HG03159 (cell line): ENCODE measurements at regions not wholly inside any gene's neighbourhood (a gene's known extent, or its start where the extent isn't known, plus 50 kb on each side); places are given as distances from the start of the nearest gene placed in this dataset.
"Not testable (repeated sequence)": the region's sequence is repeated elsewhere in the genome, so short reads cannot be mapped to it uniquely, and the experiment has no call there.

ENCODE experiments used
- ATAC-seq: cut with Tn5 transposase; IDR thresholded peaks from one replicate; pipeline ENCODE4 v1.9.1; 2021; ENCODE audit warnings: mild to moderate bottlenecking, moderate library complexity; ENCODE audit not compliant: unreplicated experiment

- ATAC-seq = no peak
Observed at GRCh38 chr12:116360579-116361413, 83.3 kb upstream of the MED13L start.

DNA sequence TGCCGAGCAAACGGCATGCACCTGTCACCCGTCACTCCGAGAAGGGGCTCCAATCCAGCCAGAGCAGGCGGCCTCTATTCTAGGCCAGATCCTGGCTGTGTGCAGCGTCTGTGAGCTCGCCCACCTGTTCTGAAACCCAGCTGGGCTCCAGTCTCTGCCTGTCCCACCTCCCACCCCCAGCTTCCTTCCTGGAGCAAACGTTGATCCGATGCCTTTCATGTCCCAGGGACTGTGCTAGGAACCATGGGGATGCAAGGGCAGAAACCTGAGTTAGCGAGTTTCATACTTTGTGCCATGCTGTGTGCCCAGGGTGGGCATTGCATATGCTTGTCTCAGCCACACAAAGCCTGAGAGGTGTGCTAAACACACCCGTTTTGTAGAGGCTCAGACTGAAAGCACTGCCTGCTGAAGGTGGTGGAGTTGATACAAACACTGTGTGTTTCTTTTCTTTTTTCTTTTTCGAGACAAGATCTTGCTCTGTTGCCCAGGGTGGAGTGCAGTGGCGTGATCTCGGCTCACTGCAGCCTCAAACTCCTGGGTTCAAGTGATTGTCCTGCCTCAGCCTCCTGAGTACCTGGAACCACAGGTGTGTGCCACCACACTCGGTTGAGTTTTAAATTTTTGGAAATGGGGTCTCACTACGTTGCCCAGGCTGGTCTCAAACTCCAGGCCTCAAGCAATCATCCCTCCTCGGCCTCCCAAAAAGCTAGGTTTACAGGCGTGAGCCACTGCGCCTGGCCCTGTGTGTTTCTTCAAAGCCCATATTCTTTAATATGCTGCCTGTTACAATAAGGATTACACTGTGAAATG, 84.1 kb upstream of the MED13L start:
- ATAC-seq = no peak

DNA sequence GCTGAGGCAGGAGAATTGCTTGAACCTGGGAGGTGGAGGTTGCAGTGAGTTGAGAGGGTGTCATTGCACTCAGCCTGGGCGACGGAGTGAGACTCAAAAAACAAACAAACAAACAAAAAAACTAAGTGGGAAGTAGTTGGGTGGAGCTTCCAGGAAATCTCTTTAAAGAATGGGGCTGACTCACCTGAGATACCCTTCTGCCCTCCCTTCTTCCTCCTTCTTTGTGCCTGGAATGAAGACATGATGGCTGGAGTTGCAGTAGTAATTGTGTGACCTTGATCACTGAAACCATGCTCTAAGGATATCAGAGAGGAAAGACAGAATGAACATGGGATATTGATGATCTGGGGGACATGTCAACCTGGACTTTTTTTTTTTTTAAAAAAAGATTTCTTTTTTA, 87.6 kb upstream of the MED13L start:
- no peak for ATAC-seq

GRCh38 chr12:116365606-116366455, 88.3 kb upstream of the MED13L start:
- no peak for ATAC-seq

DNA sequence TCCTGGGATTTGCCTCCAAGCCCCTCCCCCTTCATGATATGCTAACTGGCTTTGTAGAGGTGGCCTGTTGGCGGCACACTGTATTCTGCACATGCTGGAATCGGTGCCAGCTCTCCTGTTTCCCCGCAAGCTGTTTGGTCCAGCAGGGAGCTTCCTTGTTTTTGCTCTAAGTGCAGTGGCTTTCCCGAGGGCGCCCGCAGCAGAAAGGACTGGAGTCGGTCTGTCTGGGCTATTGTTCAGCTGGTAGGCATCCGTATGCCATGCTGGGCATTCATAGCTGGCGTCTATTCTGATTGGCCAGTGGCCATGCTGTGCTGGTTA, 88.9 kb upstream of the MED13L start:
- ATAC-seq = no peak

DNA sequence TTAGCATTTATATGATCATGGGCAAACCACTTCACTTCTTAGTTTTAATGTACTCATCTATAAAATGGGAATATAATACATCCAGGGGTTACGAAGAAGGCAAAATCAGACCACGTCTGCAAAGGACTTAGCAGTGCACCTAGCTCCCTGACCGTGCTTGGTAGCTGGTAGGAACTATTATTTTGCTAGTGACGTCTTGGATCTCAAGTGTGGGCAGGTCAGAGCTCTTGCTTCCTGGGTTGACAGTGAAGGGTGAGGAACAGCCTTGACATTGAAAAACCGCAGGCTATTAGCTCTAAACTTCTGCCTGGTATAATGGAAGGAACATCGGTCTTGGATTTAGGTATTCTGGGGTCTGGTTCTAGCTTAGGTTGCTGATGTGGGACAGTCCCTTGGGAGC, 89.3 kb upstream of the MED13L start:
- no peak for ATAC-seq

- ATAC-seq = no peak
Observed at GRCh38 chr12:116368196-116369194, 91.0 kb upstream of the MED13L start.

DNA sequence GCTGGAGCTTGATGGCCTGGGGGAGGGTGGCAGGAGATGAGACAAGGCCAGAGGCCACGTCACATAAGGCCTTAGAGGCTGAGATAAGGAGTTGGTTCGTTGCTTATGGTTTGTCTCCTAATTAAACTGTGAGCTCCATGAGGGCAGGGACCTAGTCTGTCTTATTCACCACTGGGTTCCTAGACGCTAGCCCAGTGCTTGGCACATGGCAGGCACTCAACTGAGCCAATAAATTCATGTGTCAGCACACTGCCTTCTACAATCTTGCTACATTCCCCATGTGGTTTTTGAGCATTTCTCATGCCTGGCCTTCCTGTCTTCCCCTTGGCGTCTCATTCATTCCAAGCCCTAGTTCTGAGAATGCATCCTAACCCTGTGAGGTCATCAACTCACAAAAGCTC, 92.5 kb upstream of the MED13L start:
- no peak for ATAC-seq

DNA sequence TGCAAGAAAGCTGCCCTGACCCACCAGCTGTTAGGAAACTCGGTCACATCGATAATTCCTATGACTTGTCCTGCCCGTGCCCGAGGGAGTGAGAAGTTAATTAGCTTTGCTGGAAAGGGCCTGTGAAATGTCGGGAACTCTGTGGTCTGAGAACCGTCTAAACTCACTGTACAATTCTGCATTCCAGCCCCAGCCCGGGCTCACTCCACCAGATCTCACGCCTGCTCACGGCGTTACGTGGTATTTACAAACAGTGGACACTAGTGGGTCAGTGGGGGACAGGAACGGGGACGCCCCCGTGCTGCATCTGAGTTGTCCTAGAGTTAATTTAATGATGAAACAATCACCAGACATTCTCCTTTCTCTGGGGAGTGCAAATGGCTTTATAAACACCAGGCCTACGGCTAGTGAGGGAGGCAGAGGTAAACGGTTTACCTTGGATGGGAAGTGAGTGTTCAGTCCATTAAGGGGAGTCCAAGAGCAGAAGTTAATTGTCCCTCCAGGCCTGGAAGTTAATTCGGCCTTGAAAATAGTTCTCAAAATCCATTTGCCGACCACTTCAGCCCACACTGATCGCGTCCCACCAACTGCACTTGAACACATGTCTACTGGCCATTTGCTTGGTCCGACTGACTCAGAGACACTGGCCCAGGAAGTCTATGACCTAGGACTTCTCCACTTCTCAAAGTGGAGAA, 93.5 kb upstream of the MED13L start:
- no peak for ATAC-seq

- no peak for ATAC-seq
Observed at GRCh38 chr12:116372815-116373214, 95.3 kb upstream of the MED13L start.

- ATAC-seq = no peak
Observed at GRCh38 chr12:116373572-116374206, 96.2 kb upstream of the MED13L start.

- ATAC-seq = no peak
Observed at GRCh38 chr12:116374207-116374606, 96.7 kb upstream of the MED13L start.

- ATAC-seq = no peak
Observed at GRCh38 chr12:116375278-116375842, 97.9 kb upstream of the MED13L start.

DNA sequence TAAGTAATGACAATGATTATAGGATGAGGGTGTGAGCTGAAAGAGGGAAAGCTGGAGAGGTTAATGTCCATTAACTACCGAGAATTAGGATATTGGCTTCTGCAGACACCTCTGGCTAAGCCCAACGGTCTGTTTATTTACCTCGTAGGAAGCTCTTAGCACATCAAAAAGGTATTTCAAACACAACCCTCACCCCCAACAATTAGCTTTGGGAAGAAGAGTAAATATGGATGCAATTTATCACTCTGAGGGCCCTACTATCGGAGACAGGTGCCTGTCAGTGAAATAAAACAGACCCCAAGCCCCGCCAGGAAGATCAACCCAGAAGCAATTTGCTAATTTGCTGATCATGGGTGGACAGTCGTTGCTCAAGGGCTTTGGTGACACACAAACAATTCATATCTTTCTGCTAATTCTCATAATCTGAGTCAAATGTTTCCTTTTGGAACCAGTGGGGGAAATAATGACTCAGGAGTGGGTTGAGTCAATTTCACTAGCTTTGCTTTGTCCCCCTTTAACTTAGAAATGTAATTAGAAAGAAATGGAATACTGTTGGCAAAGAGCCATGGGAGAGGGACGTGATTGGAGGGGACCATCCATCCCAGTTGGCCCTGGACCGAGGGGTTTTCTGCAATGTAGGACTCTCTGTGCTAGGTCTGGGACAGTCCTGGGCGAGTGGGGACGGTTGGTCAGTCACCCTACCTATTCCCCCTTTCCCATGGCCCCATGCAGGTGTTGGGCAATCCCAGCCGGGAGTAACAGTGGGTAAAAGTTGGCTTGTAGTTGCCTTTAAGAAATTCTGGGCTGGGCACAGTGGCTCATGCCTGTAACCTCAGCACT, 99.1 kb upstream of the MED13L start:
- no peak for ATAC-seq

DNA sequence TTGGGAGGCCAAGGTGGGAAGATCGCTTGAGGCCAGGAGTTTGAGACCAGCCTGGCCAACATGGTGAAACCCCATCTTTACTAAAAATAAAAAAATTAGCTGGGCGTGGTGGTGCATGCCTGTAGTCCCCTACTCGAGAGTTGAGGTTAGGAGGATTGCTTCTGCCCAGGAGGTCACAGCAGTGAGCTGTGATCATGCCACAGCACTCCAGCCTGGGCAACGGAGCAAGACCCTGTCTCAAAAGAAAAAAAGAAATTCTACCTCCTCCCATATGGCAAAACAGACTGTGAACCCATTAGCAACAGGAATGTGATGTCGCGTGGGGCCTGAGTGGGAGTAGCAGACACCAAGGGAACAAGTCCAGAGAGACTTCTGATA, 99.7 kb upstream of the MED13L start:
- not testable (repeated sequence) for ATAC-seq

DNA sequence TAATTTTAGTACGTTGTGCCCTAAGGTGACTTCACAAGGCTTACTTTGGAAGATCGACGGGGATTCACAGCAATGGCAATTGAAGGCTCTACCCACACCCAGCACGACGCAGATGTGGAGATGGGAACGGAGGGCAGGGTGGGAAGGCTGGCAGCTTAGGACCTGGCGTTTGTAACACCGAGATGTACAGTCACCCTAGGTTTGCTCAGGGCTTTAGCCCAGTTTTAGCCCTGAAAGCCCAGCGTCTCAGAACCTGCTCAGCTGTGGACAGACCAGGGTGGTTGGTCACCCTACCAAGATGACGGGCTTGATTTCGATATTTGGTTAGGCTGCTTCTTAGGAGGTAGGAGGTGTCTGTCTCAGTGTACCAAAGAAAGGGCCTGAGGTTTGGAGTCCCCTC, 100.5 kb upstream of the MED13L start:
- ATAC-seq = no peak

- no peak for ATAC-seq
Observed at GRCh38 chr12:116380108-116380507, 102.6 kb upstream of the MED13L start.

GRCh38 chr12:116380740-116381139, 103.2 kb upstream of the MED13L start:
- not testable (repeated sequence) for ATAC-seq
